ENCODE measurements at regions not wholly inside any gene's neighbourhood (a gene's known extent, or its start where the extent isn't known, plus 50 kb on each side); places are given as distances from the start of the nearest gene placed in this dataset.

- TF ChIP-seq ZNF747 (tag by site-specific recombination; IDR thresholded peaks at IDR 0.05), result no peak
- TF ChIP-seq, protein P1, sequence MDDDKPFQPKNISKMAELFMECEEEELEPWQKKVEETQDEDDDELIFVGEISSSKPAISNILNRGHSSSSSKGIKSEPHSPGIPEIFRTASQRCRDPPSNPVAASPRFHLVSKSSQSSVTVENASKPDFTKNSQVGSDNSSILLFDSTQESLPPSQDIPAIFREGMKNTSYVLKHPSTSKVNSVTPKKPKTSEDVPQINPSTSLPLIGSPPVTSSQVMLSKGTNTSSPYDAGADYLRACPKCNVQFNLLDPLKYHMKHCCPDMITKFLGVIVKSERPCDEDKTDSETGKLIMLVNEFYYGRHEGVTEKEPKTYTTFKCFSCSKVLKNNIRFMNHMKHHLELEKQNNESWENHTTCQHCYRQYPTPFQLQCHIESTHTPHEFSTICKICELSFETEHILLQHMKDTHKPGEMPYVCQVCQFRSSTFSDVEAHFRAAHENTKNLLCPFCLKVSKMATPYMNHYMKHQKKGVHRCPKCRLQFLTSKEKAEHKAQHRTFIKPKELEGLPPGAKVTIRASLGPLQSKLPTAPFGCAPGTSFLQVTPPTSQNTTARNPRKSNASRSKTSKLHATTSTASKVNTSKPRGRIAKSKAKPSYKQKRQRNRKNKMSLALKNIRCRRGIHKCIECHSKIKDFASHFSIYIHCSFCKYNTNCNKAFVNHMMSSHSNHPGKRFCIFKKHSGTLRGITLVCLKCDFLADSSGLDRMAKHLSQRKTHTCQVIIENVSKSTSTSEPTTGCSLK (tag by site-specific recombination; IDR thresholded peaks at IDR 0.05), result no peak
- TF ChIP-seq, protein P2, sequence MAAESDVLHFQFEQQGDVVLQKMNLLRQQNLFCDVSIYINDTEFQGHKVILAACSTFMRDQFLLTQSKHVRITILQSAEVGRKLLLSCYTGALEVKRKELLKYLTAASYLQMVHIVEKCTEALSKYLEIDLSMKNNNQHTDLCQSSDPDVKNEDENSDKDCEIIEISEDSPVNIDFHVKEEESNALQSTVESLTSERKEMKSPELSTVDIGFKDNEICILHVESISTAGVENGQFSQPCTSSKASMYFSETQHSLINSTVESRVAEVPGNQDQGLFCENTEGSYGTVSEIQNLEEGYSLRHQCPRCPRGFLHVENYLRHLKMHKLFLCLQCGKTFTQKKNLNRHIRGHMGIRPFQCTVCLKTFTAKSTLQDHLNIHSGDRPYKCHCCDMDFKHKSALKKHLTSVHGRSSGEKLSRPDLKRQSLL (tag by site-specific recombination; IDR thresholded peaks at IDR 0.05), result no peak
- TF ChIP-seq SCRT1 (tag by site-specific recombination; IDR thresholded peaks at IDR 0.05; ENCODE audit: borderline replicate concordance), result no peak
- no peak for TF ChIP-seq ZNF514 (tag by site-specific recombination; IDR thresholded peaks at IDR 0.05)
- no peak for TF ChIP-seq ZFHX2 (tag by site-specific recombination; conservative IDR thresholded peaks at IDR 0.05)
- TF ChIP-seq ZNF660 (tag by site-specific recombination; IDR thresholded peaks at IDR 0.05), result no peak
- TF ChIP-seq SP3 (tag by site-specific recombination; IDR thresholded peaks at IDR 0.05), result no peak
- no peak for TF ChIP-seq ZNF549 (tag by site-specific recombination; IDR thresholded peaks at IDR 0.05)
- no peak for TF ChIP-seq ZNF501 (tag by site-specific recombination; IDR thresholded peaks at IDR 0.05)
- TF ChIP-seq, protein P3, sequence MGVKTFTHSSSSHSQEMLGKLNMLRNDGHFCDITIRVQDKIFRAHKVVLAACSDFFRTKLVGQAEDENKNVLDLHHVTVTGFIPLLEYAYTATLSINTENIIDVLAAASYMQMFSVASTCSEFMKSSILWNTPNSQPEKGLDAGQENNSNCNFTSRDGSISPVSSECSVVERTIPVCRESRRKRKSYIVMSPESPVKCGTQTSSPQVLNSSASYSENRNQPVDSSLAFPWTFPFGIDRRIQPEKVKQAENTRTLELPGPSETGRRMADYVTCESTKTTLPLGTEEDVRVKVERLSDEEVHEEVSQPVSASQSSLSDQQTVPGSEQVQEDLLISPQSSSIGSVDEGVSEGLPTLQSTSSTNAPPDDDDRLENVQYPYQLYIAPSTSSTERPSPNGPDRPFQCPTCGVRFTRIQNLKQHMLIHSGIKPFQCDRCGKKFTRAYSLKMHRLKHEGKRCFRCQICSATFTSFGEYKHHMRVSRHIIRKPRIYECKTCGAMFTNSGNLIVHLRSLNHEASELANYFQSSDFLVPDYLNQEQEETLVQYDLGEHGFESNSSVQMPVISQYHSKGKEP (tag by site-specific recombination; IDR thresholded peaks at IDR 0.05), result no peak
- TF ChIP-seq, protein P4, sequence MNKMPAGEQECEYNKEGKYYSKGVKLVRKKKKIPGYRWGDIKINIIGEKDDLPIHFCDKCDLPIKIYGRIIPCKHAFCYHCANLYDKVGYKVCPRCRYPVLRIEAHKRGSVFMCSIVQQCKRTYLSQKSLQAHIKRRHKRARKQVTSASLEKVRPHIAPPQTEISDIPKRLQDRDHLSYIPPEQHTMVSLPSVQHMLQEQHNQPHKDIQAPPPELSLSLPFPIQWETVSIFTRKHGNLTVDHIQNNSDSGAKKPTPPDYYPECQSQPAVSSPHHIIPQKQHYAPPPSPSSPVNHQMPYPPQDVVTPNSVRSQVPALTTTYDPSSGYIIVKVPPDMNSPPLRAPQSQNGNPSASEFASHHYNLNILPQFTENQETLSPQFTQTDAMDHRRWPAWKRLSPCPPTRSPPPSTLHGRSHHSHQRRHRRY (tag by site-specific recombination; IDR thresholded peaks at IDR 0.05), result no peak
- TF ChIP-seq ZBTB48 (tag by site-specific recombination; IDR thresholded peaks at IDR 0.05), result no peak
- no peak for TF ChIP-seq ZNF626 (tag by site-specific recombination; IDR thresholded peaks at IDR 0.05)
- TF ChIP-seq ZSCAN16 (tag by site-specific recombination; IDR thresholded peaks at IDR 0.05), result no peak
- TF ChIP-seq ZNF280D (tag by site-specific recombination; IDR thresholded peaks at IDR 0.05), result no peak
- no peak for TF ChIP-seq ZNF580 (tag by site-specific recombination; IDR thresholded peaks at IDR 0.05)
- TF ChIP-seq MYNN (tag by site-specific recombination; IDR thresholded peaks at IDR 0.05; ENCODE audit: borderline replicate concordance), result no peak
- Histone ChIP-seq H3K4me1 (ENCODE audit: control insufficient read depth, insufficient read depth, low read length) (no peaks in the 10 kb centered on the region), H3K9me3 (ENCODE audit: control insufficient read depth, insufficient read depth, low read depth, low read length) (no peaks in the 10 kb centered on the region), H3K36me3 (ENCODE audit: control insufficient read depth in 2 of 2, insufficient read depth in 1 of 2, low read length in 2 of 2) (no peaks in the 10 kb centered on the region), H3K4me3 (ENCODE audit: low read depth, low read length) (no peak overlapping the region), H3K27ac (ENCODE audit: extremely low read depth, low read depth, low read length) (no peak overlapping the region)
- ChIA-PET CTCF (no interaction called here), POLR2A (no interaction called here)
These were observed 341.8 kb downstream of the RBM43 start for GRCh38 chr2:150919901-150920300.

Measured in HEK293 (cell line).